B cell (primary cell): ENCODE measurements at regions not wholly inside any gene's neighbourhood (a gene's known extent, or its start where the extent isn't known, plus 50 kb on each side); places are given as distances from the start of the nearest gene placed in this dataset.

Experiments used
- ATAC-seq: fragments of 200-7000 bp; cut with Tn5 transposase; one replicate; pipeline ENCODE4 v1.10.0; 2021; ENCODE audit warnings: low read depth, mild to moderate bottlenecking, moderate number of reproducible peaks, moderate library complexity
- CTCF ChIA-PET: fragments of 350-600 bp; sonication (Branson Sonifier 250); formaldehyde crosslinking; loops from one replicate; lab custom pipeline; 2021; ENCODE audit warnings: antibody characterized with exemption, inconsistent platforms; lab: Charles Lee
- POLR2A ChIA-PET: fragments of 350-600 bp; sonication (Branson Sonifier 250); formaldehyde crosslinking; loops from one replicate; lab custom pipeline; 2021; ENCODE audit warnings: antibody characterized with exemption; lab: Charles Lee
- DNase-seq: peaks from one replicate; pipeline ENCODE4 v3.0.0; 2013
- H2AFZ ChIP-seq: 2 replicates; pipeline ENCODE4 v1.6.1; 2012; ENCODE audit warnings: mild to moderate bottlenecking, low read depth, low read length; ENCODE audit not compliant: insufficient read depth, poor library complexity, severe bottlenecking
- H3K27ac ChIP-seq, 2 donors: 1 replicate in 1 of 2; 2 replicates in 1 of 2; pipeline ENCODE4 v1.5.1; 2012 to 2013; ENCODE audit warnings: low read length in 2 of 2, mild to moderate bottlenecking in 2 of 2, moderate library complexity in 1 of 2
- H3K27me3 ChIP-seq, 4 experiments: fragments of 200-600 bp in 1 of 4; sonication (generic) in 1 of 4; replicated peaks in 1 of 4; 1 replicate in 2 of 4; 2 replicates in 2 of 4; pipeline versions ENCODE4 v1.6.1 to v1.7.0; 2013 to 2016; ENCODE audit warnings: low read length in 3 of 4, mild to moderate bottlenecking in 2 of 4, mixed read lengths in 1 of 4, moderate library complexity in 1 of 4; ENCODE audit not compliant: insufficient read depth in 4 of 4, control insufficient read depth in 3 of 4; ENCODE audit errors: control extremely low read depth in 1 of 4
- H3K36me3 ChIP-seq, 2 experiments: replicated peaks in 1 of 2; 1 replicate in 1 of 2; 2 replicates in 1 of 2; pipeline versions ENCODE4 v1.6.1 to v1.7.1; 2013; ENCODE audit warnings: low read length in 1 of 2; ENCODE audit not compliant: insufficient read depth in 2 of 2, control insufficient read depth in 1 of 2; ENCODE audit errors: control extremely low read depth in 1 of 2, extremely low read depth in 1 of 2
- H3K4me1 ChIP-seq, 2 donors: fragments of 200-600 bp in 1 of 2; sonication (generic) in 1 of 2; 1 replicate in 1 of 2; 2 replicates in 1 of 2; pipeline versions ENCODE4 v1.5.1 to v1.6.1; 2013 to 2017; ENCODE audit warnings: low read length in 2 of 2; ENCODE audit not compliant: control insufficient read depth in 2 of 2, insufficient read depth in 2 of 2
- H3K4me2 ChIP-seq: replicated peaks from 2 replicates; pipeline ENCODE3; 2012; ENCODE audit warnings: mild to moderate bottlenecking, low read depth, low read length; ENCODE audit not compliant: poor library complexity, severe bottlenecking
- H3K4me3 ChIP-seq, 5 experiments: fragments of 200-600 bp in 1 of 5; sonication (generic) in 1 of 5; 1 replicate in 3 of 5; 2 replicates in 2 of 5; pipeline versions ENCODE4 v1.5.1 to v1.7.0; 2011 to 2016; ENCODE audit warnings: low read length in 4 of 5, mild to moderate bottlenecking in 4 of 5, low read depth in 2 of 5, control low read depth in 1 of 5, moderate library complexity in 1 of 5; ENCODE audit not compliant: insufficient read depth in 1 of 5; ENCODE audit errors: control extremely low read depth in 1 of 5, extremely low read depth in 1 of 5
- H3K79me2 ChIP-seq: fragments of 200-600 bp; sonication (generic); one replicate; pipeline ENCODE4 v1.6.0; 2016; ENCODE audit warnings: low read length; ENCODE audit not compliant: control insufficient read depth, insufficient read depth
- H3K9ac ChIP-seq: fragments of 200-600 bp; sonication (generic); 2 replicates; pipeline ENCODE4 v1.6.1; 2017; ENCODE audit warnings: mild to moderate bottlenecking, low read length, moderate library complexity
- H3K9me3 ChIP-seq, 3 donors: one replicate each; pipeline versions ENCODE4 v1.6.1 to v1.7.1; 2013; ENCODE audit warnings: low read length in 2 of 3; ENCODE audit not compliant: control insufficient read depth in 2 of 3, insufficient read depth in 1 of 3; ENCODE audit errors: control extremely low read depth in 1 of 3
- H4K20me1 ChIP-seq: 2 replicates; pipeline ENCODE4 v1.6.0; 2012; ENCODE audit warnings: mild to moderate bottlenecking, low read length; ENCODE audit not compliant: insufficient read depth, control insufficient read depth, poor library complexity, severe bottlenecking
- H3K27ac Mint-ChIP-seq: one replicate; pipeline ENCODE4 v1.8.0; 2021; ENCODE audit warnings: mixed read lengths
- H3K27me3 Mint-ChIP-seq: one replicate; pipeline ENCODE4 v1.8.0; 2021; ENCODE audit warnings: mixed read lengths
- H3K4me1 Mint-ChIP-seq: one replicate; pipeline ENCODE4 v1.8.0; 2021; ENCODE audit warnings: mixed read lengths
- H3K4me3 Mint-ChIP-seq: one replicate; pipeline ENCODE4 v1.8.0; 2021; ENCODE audit warnings: mixed read lengths
- H3K9me3 Mint-ChIP-seq: one replicate; pipeline ENCODE4 v1.8.0; 2022; ENCODE audit warnings: mixed read lengths; ENCODE audit not compliant: insufficient read depth
- CTCF ChIP-seq: fragments of 200-600 bp; IDR thresholded peaks from one replicate; pipeline ENCODE4 v1.8.0; 2022; ENCODE audit warnings: antibody characterized with exemption, mild to moderate bottlenecking
- EZH2 ChIP-seq: IDR thresholded peaks from 2 replicates; pipeline ENCODE4 v1.6.1; 2012; ENCODE audit warnings: borderline replicate concordance, low read depth, mild to moderate bottlenecking, moderate library complexity, low read length; ENCODE audit not compliant: insufficient read depth, poor library complexity, severe bottlenecking
- WGBS: methylation state at CpG from one replicate; pipeline ENCODE4 v1.1.5; 2013; ENCODE audit warnings: missing lambda C conversion rate; ENCODE audit not compliant: insufficient coverage; 5-methylcytosine and 5-hydroxymethylcytosine counted together
- intact Hi-C: fragments of 100-400 bp; cut with micrococcal nuclease; formaldehyde crosslinking; loops from one replicate; pipeline ENCODE4 v1.10.0; 2022

- POLR2A ChIA-PET, result no interaction called here
- H3K27me3 Mint-ChIP-seq, result no peaks in the 10 kb centered on the region
- no peak overlapping the region for H3K27ac ChIP-seq
These were observed 220.9 kb upstream of the RREB1 start for GRCh38 chr6:6886886-6887285.

GRCh38 chr6:6889601-6890000, 218.2 kb upstream of the RREB1 start:
- Mint-ChIP-seq H3K27me3 (peaks cover 4% of the 10 kb centered on the region), H3K4me3 (no peak overlapping the region), H3K4me1 (no peaks in the 10 kb centered on the region), H3K9me3 (no peaks in the 10 kb centered on the region), H3K27ac (no peak overlapping the region)
- Histone ChIP-seq H3K79me2 (no peaks in the 10 kb centered on the region), H4K20me1 (no peaks in the 10 kb centered on the region), H3K27me3 (no peaks in the 10 kb centered on the region), H3K27ac (no peak overlapping the region), H3K4me1 (no peaks in the 10 kb centered on the region), H3K9me3 (no peaks in the 10 kb centered on the region), H3K36me3 (no peaks in the 10 kb centered on the region), H3K4me2 (no peak overlapping the region), H3K4me3 (no peak overlapping the region), H2AFZ (no peak overlapping the region), H3K9ac (no peak overlapping the region)
- POLR2A ChIA-PET, result no interaction called here
- intact Hi-C loops, result no loop called here
- DNase-seq (no peak), ATAC-seq (no peak)
- WGBS, result 88% methylated on average over 1 of the region's 4 CpGs
- CTCF ChIA-PET, result no interaction called here
- TF ChIP-seq CTCF, result no peak
- no peak for TF ChIP-seq EZH2

More at GRCh38 chr6:6886886-6887285, 220.9 kb upstream of the RREB1 start:
- no peak overlapping the region for H2AFZ ChIP-seq
- H3K27me3 ChIP-seq, result no peaks in the 10 kb centered on the region
- no peaks in the 10 kb centered on the region for H3K4me1 ChIP-seq
- CTCF ChIA-PET, result no interaction called here
- no peaks in the 10 kb centered on the region for H3K9me3 ChIP-seq
- Mint-ChIP-seq H3K4me3 (no peak overlapping the region), H3K27ac (no peak overlapping the region), H3K9me3 (no peaks in the 10 kb centered on the region), H3K4me1 (no peaks in the 10 kb centered on the region)
- no peak overlapping the region for H3K4me2 ChIP-seq
- no peak overlapping the region for H3K4me3 ChIP-seq
- H4K20me1 ChIP-seq, result no peaks in the 10 kb centered on the region
- H3K9ac ChIP-seq, result no peak overlapping the region
- no peaks in the 10 kb centered on the region for H3K36me3 ChIP-seq
- WGBS, result 98% methylated on average over 9 of the region's 9 CpGs
- TF ChIP-seq CTCF (no peak), EZH2 (no peak)
- no peak for ATAC-seq
- no peaks in the 10 kb centered on the region for H3K79me2 ChIP-seq
- intact Hi-C loops, result no loop called here
- DNase-seq, result no peak
